GM19468 (cell line): ENCODE measurements at regions not wholly inside any gene's neighbourhood (a gene's known extent, or its start where the extent isn't known, plus 50 kb on each side); places are given as distances from the start of the nearest gene placed in this dataset.

Source experiments
- ATAC-seq: cut with Tn5 transposase; IDR thresholded peaks from one replicate; pipeline ENCODE4 v1.9.1; 2021; ENCODE audit warnings: mild to moderate bottlenecking, moderate library complexity, moderate number of reproducible peaks; ENCODE audit not compliant: unreplicated experiment; ENCODE audit errors: extremely low read depth

DNA sequence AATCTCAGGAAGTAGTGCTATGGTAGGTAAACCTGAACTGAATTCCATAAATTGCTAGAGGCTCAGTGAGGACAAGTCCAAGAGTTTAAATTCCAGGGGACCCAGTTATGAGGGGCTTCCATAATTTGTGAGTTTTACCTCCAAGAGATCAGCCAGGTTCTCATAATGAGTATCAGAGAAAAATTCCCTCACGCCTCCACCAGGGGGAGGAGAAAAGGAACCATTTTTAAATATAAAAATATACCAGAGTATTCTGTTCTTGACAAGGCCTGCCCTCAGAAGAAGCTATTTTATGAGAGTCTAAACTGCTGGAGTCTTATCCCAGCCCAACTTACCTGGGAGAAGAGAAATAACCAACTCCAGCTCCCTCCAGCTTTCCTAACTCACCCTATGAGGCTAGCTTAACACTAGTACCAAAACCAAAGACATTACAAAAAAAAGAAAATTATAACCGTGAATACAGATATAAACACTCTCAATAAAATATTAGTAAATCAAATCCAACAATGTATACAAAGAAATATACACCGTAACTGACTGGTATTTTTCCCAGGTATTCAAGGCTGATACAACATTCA, 158.7 kb downstream of the TFAP2A start:
- ATAC-seq = no peak

- no peak for ATAC-seq
Measured at GRCh38 chr6:10250655-10251220, 164.1 kb downstream of the TFAP2A start.

- no peak for ATAC-seq
Measured at GRCh38 chr6:10248378-10248843, 166.5 kb downstream of the TFAP2A start.

DNA sequence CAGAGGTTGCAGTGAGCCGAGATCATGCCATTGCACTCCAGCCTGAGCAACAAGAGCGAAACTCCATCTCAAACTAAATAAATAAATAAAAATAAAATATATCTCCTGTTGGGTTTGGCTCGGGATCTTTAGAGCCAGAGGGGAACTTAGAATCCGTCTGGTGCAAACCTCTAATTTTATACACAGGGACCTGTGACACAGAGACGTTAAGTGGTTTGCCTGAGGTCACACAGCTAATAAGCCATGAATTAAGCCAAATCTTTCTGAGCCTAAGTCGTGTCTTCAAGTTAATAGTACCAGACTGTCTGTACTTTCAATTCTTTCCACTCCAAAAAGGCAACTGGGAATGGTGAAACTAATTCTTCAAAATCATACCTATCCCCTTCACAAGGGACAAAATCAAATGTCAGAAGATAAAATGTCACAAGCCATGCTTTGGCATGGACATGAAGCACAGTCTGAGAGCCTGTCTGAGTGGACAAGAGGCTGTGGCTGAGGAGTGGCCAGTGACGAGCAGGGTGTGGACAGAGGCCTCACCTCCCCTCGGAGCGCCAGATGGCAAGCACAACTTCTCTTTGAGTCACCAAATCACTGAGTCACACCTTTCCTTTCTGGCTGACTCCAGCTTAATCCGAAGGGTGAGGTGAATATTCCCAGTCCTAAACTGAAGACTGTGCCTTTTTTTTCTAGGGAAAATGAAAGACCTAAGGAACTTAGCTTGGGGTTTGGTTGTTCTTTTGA, 177.4 kb downstream of the TFAP2A start:
- no peak for ATAC-seq

GRCh38 chr6:10235344-10235743, 179.5 kb downstream of the TFAP2A start:
- no peak for ATAC-seq

DNA sequence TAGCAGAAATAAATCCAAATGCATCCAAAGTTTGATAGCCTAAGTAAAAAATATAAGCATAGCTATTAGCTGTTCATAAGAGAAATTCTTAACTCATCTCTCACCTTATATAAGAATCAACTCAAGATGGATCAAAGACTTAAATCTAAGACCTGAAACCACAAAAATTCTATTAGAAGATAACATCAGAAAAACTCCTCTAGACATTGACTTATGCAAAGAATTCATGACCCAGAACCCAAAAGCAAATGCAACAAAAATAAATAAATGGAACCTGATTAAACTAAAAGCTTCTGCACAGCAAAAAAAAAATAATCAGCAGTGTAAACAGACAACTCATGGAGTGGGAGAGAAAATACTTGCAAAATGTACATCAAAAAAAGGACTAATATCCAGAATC, 184.3 kb downstream of the TFAP2A start:
- no peak for ATAC-seq

DNA sequence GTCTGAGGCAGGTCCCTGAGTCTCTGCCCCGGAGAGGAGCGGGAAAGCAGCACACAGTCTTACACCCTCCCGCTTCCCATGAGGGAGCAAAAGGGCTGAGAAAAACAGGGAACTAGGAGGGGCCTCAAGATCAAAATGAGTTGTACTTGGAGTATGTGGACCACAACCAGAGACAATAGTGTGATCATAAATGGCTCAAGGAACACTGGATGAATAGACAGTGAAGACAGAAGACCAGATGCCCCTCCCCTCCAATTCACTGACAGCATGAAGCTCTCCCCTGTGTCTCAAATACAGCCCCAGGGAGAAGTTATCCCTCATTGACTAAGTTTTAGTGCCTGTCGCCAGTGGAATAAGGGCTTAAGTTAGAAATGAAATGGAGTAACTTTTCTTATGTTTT, 191.0 kb downstream of the TFAP2A start:
- ATAC-seq = no peak

DNA sequence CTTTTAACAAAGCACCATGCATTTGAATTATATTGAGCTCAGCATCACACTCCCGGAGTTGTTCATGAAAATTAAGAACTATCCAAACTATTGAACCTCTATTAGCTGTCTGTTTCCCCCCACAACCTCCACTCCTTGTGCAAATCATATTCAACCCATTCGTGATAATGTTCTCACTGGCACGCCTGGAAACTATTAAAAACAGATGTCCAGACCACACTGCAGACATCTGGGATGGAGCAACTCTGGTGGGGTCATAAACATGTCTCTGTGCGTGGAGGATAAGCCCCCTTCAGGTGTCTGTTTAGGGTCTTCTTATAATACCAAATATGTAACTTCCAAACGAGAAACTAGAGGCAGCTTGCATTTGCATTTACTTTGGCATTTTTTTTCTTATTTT, 193.7 kb downstream of the TFAP2A start:
- ATAC-seq = no peak

DNA sequence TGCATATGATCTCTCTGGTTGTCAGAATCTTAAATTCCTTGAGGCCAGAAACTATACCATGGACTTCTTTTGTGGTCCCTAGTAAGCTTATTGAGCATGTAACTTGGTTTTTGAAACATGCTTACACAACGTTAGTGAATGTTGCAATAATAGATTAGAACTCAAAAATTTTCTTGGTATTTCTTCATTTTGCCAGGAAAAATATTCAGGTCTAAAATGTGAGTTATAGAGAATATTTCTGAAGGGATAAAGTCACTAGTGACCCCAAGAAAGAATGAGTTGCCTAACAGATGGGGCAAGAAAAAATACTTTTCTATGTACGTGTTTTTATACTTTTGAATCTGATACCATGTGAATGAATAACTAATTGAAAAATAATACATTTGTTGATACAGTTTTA, 195.4 kb downstream of the TFAP2A start:
- no peak for ATAC-seq

- no peak for ATAC-seq
Measured at GRCh38 chr6:10217111-10217510, 197.8 kb downstream of the TFAP2A start.

GRCh38 chr6:10215326-10216110, 199.4 kb downstream of the TFAP2A start:
- ATAC-seq = no peak

DNA sequence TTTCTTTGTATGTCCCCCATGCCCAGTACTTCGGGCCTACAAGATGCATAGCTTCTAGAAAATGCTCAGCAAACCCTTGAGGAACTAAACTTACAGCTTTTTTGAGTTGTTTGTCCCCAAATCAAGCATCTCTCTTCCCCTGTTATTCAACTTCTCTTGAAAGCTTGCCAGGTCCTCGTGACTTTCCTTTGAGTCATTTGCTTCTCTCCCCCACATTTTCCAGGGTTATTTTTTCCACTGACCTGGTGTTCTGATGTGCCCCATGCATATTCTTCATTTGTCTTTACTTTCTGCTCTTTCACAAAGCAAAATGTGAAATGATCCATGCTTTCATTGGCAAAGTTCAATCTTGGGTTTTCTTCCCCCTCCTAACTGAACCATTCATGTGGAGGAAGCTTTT, 204.8 kb downstream of the TFAP2A start:
- ATAC-seq = no peak

GRCh38 chr6:10205892-10206291, 209.0 kb downstream of the TFAP2A start:
- ATAC-seq = no peak

GRCh38 chr6:10205120-10205519, 209.8 kb downstream of the TFAP2A start:
- no peak for ATAC-seq

DNA sequence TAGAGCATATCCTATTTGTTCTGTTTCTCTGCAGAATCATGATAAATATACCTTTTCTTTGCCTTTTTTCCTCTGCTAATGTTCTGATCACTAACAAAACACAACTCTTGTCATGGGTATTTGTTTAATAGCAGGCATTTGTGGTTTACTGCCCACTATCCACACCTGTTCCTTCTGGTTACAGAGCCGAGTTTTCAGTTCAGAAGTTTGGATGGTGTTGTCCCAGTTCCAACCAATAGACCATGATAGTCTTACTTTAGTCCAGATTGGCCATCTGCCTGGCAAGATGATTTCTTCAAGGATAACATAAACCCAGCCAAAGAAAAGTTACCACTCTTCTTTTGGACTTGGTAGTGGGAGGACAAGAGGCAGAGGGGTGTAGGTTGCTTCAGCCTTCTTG, 211.2 kb downstream of the TFAP2A start:
- ATAC-seq = no peak

- no peak for ATAC-seq
Measured at GRCh38 chr6:10202581-10202980, 212.3 kb downstream of the TFAP2A start.

DNA sequence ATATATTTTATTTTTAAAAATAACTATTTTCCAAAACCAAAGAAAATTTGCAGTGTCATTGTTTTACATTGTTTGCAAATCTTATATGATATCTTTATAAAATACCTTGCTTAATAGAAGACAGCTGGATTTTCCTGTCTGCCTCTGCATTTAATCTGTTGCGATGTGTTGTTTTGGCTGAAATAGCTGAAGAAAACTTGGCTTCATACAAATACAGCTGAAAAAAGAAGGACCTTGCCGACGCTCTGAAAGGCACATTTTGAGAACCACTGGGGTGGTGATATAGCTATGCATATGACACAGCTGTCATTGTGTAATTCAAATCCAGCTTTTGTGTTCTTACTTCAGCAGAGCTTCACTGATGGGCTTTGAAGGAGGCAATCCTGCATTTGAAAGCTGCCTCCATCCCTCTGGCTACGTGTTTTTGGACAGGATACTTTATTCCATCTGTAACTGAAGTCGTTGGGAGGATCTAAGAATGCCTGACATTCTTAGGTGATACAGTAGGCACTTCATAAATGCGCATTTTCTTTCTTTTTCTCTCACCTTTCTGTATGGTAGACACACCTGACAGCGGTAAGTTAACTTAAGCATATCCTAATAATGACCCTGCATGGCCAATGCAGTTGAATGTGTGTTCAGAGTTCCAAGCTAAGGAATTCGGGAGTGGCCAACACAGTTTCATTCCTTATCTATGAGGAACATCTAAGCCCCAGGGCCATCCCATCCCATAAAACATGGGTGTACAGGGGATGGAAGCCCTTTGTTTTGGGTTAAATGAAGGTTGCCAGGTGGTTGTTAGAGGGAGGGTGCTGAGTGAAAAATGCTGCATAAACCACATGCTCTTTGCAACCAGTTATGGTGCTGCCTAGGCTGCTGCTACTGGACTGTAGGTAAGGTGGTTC, 213.0 kb downstream of the TFAP2A start:
- ATAC-seq = no peak

DNA sequence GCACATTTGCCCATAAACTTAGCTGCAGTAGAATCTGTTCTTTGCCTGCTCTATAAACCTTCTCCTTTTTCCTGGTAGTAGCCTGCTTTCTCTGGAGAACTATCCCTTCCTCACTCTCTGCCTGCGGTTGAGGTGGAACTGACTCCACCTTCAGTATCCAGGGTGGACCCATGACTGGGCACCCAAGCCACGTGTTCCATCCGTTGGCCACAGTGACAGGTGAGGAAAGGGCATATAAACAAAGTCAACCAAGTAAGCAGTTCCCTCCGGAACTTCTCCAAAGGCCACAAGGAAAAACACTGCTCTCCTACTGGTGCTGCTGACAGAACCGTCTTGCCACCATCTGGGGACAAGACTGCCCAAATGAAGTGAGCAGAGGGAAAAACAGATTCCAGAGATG, 218.8 kb downstream of the TFAP2A start:
- no peak for ATAC-seq

- no peak for ATAC-seq
Measured at GRCh38 chr6:10194816-10195672, 219.8 kb downstream of the TFAP2A start.
